ENCODE measurements at regions not wholly inside any gene's neighbourhood (a gene's known extent, or its start where the extent isn't known, plus 50 kb on each side); places are given as distances from the start of the nearest gene placed in this dataset.
"Not testable (repeated sequence)": the region's sequence is repeated elsewhere in the genome, so short reads cannot be mapped to it uniquely, and the experiment has no call there.

DNA sequence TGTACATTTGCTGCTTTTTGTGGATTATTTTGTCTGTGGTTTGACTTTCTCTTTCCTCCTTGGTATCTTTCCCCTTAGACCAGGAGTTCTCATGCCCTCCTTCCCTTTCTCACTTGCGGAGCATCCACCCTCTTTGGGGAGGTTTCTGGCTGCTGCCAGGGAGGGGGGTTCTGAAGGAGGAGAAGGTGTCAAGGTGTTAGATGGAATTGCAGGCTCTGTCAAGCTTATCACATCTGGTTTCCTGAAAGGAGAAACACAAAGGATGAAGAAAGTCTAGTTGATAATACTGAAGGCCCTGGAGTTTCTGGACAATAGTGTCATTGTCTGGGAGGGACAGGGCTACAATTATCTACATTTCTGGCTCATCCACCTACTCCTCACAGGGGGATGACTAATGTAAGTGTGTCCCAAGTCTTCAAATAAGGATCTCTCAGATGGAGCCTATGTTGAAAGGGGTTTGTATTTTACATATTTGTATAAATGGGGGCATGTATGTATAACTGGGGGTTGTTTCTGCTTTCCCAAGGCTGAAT is 217.3 kb upstream of the CCDC196 start:
- no peak for DNase-seq (ENCODE audit: extremely low read depth, low read depth)
- H3K4me3 ChIP-seq (replicated peaks; ENCODE audit: low read depth, low read length), result no peak overlapping the region
- TF ChIP-seq, protein P1, sequence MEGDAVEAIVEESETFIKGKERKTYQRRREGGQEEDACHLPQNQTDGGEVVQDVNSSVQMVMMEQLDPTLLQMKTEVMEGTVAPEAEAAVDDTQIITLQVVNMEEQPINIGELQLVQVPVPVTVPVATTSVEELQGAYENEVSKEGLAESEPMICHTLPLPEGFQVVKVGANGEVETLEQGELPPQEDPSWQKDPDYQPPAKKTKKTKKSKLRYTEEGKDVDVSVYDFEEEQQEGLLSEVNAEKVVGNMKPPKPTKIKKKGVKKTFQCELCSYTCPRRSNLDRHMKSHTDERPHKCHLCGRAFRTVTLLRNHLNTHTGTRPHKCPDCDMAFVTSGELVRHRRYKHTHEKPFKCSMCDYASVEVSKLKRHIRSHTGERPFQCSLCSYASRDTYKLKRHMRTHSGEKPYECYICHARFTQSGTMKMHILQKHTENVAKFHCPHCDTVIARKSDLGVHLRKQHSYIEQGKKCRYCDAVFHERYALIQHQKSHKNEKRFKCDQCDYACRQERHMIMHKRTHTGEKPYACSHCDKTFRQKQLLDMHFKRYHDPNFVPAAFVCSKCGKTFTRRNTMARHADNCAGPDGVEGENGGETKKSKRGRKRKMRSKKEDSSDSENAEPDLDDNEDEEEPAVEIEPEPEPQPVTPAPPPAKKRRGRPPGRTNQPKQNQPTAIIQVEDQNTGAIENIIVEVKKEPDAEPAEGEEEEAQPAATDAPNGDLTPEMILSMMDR (IDR thresholded peaks at IDR 0.05; ENCODE audit: low read depth, low read length, missing control alignments), result no peak

DNA sequence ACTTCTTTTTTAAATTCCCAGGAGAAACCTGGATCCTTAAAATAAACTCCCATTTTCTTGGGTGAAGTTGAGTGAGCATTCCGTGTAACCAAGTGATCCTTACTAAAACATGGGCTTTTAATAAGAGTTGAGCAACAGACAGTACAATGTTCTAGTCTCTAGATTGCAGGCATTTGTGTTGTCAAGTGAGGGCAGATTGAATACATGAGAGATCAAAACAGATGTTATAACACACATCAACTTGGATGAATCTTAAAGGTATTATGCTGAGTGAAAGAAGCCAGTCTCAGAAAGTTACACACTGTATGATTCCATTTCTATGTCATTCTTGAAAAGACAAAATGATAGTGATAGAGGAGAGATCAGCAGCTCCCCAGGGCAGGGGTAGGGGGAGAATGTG is 213.9 kb upstream of the CCDC196 start:
- no peak for DNase-seq (ENCODE audit: extremely low read depth, low read depth)
- H3K4me3 ChIP-seq (replicated peaks; ENCODE audit: low read depth, low read length), result no peak overlapping the region
- TF ChIP-seq, protein P1 (IDR thresholded peaks at IDR 0.05; ENCODE audit: low read depth, low read length, missing control alignments), result no peak

DNA sequence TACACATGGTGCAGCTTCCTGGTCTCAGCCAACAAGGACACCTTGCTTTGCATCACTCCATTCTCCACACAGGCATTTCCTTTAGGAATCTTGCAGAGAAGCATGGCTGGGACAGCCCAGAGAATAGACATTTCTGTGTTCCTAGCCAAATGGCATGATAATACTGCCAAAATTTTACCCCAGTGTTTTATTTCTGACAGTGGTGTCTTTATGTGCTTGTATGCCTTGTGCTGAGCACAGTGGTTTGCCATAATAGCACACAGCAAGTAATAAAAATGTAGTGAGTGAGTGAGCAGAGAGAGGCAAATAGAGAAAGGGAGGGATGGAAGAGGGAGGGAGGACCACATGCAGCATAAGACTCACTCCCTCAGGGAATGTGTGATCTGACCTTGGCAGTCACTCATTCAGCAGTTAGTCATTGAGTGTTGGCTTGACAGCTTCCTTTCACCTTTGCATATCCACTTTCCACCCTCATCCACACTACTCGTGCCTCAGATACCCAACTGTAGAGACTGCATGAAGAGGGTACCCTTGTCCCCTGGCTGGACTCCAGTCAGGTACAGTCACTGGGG is 212.8 kb upstream of the CCDC196 start:
- H3K4me3 ChIP-seq (replicated peaks; ENCODE audit: low read depth, low read length), result no peak overlapping the region
- DNase-seq (ENCODE audit: extremely low read depth, low read depth), result no peak
- TF ChIP-seq, protein P1 (IDR thresholded peaks at IDR 0.05; ENCODE audit: low read depth, low read length, missing control alignments), result no peak

DNA sequence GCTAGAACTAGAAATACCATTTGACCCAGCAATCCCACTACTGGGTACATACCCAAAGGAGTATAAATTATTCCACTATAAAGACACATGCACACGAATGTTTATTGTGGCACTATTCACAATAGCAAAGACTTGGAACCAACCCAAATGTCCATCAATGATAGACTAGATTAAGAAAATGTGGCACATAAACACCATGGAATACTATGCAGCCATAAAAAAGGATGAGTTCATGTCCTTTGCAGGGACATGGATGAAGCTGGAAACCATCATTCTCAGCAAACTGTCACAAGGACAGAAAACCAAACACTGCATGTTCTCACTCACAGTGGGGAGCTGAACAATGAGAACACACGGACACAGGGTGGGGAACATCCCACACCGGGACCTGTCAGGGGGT is 207.8 kb upstream of the CCDC196 start:
- DNase-seq (ENCODE audit: extremely low read depth, low read depth); H3K4me3 ChIP-seq (replicated peaks; ENCODE audit: low read depth, low read length): not testable (repeated sequence)

DNA sequence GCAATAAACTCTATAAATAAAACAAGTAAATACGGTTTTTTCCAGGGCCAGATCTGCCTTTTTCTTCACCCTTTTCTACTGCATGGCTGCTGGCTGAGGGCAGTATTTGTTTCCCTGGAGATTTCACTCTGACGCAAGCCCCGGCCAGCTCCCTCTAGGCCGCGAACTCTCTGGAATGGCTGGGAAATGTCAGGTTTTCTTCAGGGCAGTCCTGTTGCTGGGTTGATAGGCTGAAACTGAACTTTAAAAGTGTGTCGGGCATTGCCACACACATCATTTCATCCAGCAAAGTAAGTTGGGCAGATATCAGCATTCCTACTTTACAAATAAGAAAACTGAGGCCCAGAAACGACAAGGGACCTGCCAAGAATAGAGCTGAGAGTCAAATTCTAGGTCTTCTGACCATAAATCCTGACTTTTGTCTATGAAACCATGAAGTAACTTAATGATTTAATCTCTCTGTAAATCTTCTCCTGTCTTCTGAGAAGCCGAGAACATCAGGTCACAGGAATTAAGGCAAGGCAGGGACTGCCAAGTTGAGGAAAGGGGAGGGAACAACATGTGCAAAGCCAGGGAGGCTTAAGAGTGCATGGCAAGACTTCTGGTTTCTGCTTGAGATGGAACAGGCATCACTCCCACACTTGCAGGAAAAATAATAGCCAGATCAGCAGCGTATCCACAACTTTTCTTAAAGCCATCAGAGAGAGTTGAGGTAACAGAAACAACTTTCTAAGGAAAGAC is 205.0 kb upstream of the CCDC196 start:
- TF ChIP-seq, protein P1 (IDR thresholded peaks at IDR 0.05; ENCODE audit: low read depth, low read length, missing control alignments), result no peak
- no peak for DNase-seq (ENCODE audit: extremely low read depth, low read depth)
- no peak overlapping the region for H3K4me3 ChIP-seq (replicated peaks; ENCODE audit: low read depth, low read length)

DNA sequence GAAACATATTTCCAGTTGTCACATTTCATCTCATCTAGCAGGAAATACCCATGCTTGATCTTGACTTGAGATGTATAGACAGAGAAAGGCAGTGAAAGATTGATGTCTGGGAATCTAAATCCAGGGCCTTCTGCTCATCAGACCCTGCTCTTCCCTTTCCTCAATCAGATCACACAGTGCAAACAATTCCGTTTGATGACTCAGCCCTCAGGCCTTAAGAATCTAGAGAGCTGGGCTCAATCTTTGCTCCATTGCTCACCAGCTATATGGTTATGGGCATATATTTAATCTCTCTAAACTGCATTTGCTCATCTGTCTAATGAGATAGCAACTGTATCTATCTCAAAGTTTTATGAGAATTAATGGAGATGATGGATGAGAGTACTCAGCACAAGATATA is 201.8 kb upstream of the CCDC196 start:
- no peak for DNase-seq (ENCODE audit: extremely low read depth, low read depth)
- no peak overlapping the region for H3K4me3 ChIP-seq (replicated peaks; ENCODE audit: low read depth, low read length)
- TF ChIP-seq, protein P1 (IDR thresholded peaks at IDR 0.05; ENCODE audit: low read depth, low read length, missing control alignments), result no peak

DNA sequence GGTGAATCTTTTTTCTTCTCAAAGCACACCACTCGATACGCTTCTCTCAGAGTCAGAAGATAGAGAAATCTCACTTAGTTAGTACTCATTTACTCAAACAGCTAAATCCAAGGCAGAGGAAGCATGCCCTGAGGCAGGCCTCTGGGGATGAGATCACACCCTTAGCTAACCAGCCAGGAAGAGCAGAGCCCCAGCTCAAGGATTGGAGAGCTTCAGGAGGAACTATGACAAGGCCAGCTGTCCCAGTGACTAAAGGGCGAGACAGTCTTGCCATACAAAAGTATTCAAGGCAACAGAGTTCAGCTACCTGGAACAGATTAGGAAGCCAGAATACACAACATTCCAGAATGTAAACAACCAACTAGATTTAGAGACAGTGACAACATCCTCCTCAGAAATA is 197.7 kb upstream of the CCDC196 start:
- TF ChIP-seq, protein P1 (IDR thresholded peaks at IDR 0.05; ENCODE audit: low read depth, low read length, missing control alignments), result no peak
- DNase-seq (ENCODE audit: extremely low read depth, low read depth), result no peak
- H3K4me3 ChIP-seq (replicated peaks; ENCODE audit: low read depth, low read length), result no peak overlapping the region

All from HFF-Myc (cell line).